HG03571 (cell line): ENCODE measurements at regions not wholly inside any gene's neighbourhood (a gene's known extent, or its start where the extent isn't known, plus 50 kb on each side); places are given as distances from the start of the nearest gene placed in this dataset.
"Not testable (repeated sequence)": the region's sequence is repeated elsewhere in the genome, so short reads cannot be mapped to it uniquely, and the experiment has no call there.

Source experiments
- ATAC-seq: cut with Tn5 transposase; IDR thresholded peaks from one replicate; pipeline ENCODE4 v1.9.1; 2021; ENCODE audit not compliant: unreplicated experiment

- ATAC-seq = no peak
These were observed 1212.5 kb downstream of the GALC start for GRCh38 chr14:86780461-86780860.

DNA sequence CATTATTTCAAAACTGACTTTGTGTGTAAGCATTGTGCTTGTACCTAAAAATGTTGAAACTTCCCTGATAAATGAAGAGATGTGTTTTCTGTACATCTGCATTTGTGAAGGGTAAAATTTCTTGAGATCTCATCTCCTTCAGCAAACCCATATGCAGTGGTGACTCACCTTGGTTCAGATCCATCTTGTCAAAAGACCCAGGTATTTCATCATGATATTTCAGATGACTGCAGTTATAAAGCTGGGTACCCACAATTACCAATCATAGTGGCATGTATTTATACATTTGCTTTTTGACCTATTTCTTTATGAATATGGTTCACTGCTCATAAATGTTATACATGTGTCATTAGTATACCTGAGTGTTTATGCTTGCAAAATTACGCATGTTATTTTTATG, 1213.6 kb downstream of the GALC start:
- no peak for ATAC-seq

GRCh38 chr14:86777963-86778602, 1214.9 kb downstream of the GALC start:
- no peak for ATAC-seq

DNA sequence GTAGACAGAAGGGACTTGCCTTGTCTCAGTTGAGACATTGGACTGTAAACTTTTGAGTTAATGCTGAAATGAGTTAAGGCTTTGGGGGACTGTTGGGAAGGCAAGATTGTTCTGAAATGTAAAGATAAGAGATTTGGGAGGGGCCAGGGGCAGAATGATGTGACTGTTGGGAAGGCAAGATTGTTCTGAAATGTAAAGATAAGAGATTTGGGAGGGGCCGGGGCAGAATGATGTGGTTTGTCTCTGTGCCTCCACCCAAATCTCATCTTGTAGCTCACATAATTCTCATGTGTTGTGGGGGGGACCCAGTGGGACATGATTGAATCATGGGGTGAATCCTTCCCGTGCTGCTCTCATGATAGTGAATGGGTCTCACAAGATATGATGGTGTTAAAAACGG, 1217.1 kb downstream of the GALC start:
- not testable (repeated sequence) for ATAC-seq

- no peak for ATAC-seq
These were observed 1218.1 kb downstream of the GALC start for GRCh38 chr14:86774916-86775315.

- ATAC-seq = no peak
These were observed 1220.9 kb downstream of the GALC start for GRCh38 chr14:86772075-86772474.

DNA sequence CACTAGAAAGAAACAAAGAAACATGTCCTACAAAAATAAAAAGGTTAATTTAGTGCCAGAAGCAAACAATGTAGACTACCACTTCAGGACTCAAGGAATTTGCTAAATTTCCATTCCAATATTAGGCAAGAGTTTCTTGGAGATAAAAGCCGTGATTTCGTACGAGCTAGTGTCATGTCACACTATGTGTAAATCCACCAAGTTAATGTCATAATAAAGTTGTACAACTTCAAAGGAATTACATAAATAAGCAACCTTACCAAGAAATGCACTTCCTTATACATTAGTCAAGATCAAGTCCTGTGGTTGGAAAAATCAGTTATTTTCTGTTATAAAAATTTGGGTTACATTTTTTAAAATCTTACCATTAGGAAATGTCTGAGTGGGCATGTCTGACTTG, 1222.8 kb downstream of the GALC start:
- no peak for ATAC-seq

- ATAC-seq = no peak
These were observed 1226.5 kb downstream of the GALC start for GRCh38 chr14:86766469-86766868.

DNA sequence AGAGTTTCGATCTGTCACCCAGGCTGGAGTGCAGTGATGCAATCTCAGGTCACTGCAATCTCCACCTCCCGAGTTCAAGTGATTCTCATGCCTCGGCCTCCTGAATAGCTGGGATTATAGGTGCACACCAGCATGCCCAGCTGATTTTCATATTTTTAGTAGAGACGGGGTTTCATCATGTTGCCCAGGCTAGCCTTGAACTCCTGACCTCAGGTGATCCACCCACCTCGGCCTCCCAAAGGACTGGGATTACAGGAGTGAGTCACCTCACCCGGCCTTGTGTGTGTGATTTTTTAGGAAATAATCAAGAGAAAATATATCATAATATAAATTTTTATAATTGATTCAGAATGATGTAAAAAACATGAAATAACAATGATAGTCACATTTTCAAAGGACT, 1231.4 kb downstream of the GALC start:
- ATAC-seq = no peak

GRCh38 chr14:86756521-86757190, 1226.7 kb downstream of the FLRT2 start:
- no peak for ATAC-seq

DNA sequence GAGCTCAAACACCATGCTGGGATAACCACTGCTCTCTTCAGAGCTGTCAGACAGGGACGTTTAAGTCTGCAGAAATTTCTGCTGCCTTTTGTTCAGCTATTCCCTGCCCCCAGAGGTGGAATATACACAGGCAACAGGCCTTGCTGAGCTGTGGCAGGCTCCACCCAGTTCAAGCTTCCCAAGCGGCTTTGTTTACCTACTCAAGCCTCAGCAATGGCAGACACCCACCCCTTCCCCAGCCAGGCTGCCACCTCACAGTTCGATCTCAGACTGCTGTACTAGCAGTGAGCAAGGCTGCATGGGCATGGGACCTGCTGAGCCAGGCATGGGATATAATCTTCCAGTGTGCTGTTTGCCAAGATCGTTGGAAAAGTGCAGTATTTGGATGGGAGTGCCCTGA, 1220.5 kb downstream of the FLRT2 start:
- not testable (repeated sequence) for ATAC-seq

DNA sequence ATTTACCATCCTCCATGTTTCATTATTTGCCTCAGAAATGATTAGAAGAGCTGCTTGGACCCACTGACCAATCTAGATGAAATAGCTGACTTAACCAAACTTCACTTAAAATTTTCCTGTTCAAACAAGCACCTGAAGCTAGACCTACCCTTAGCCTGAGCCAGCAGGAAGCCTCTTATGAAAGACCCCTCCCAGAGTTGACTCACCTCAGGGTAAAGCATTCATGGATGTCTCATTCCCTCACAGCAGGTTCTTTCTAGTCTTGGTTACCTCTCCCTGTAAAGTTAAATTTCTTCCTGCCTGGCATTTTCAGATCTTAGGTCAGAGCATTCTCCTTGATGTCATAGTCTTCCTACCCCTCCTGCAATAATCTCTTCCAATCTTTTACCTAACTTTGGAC, 1209.8 kb downstream of the FLRT2 start:
- ATAC-seq = no peak

GRCh38 chr14:86731427-86731826, 1201.5 kb downstream of the FLRT2 start:
- not testable (repeated sequence) for ATAC-seq

DNA sequence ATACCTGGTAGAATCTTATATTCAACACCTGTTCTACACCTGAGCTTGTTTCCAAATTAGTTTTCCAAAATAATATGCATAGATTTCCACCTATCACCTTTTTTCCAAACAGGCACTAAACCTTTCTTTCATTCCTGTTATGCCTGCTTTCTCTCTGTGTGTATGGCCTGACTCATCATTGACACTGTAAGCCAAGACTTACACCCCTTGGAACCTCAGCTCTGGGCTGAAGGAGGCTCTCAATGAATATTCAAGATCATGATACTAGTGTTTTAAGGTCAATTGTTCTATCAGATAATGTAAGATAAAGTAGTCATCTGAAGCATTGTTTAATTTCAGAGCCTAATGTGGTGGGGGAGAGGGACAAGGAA, 1193.3 kb downstream of the FLRT2 start:
- no peak for ATAC-seq

DNA sequence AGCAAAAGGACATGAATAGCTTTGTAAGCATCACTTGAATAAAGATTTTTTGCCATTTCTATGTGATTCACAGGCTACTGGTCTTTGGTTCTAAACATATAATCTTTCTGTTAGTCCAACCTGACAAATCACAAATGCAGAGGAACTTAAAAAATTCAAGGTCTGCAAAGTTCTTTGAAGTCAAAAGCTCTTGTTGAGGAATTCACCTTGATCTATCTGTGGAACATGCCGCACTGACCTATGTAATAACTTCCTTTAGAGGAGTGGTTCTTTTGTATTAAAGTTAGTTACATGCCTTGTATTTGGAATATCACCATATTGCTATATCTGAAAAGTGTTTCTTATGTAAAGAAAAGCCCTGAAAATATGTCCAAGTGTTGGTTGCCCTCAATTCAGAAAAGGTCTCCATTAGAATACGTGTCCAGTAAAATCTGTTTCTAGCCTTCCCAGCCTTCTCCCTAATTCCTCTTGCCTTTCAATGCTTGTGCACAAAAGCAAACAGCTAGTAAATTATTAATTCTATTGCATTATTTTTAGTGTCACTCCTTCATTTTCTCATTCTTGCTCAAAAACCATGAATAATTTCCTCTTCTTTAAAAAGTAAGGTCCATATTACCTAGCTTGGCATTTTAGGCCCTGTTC, 1192.8 kb downstream of the FLRT2 start:
- ATAC-seq = no peak

GRCh38 chr14:86714575-86714974, 1184.6 kb downstream of the FLRT2 start:
- ATAC-seq = no peak

- ATAC-seq = no peak
These were observed 1184.2 kb downstream of the FLRT2 start for GRCh38 chr14:86714153-86714552.

- no peak for ATAC-seq
These were observed 1182.8 kb downstream of the FLRT2 start for GRCh38 chr14:86712727-86713126.

- no peak for ATAC-seq
These were observed 1182.2 kb downstream of the FLRT2 start for GRCh38 chr14:86712176-86712575.

DNA sequence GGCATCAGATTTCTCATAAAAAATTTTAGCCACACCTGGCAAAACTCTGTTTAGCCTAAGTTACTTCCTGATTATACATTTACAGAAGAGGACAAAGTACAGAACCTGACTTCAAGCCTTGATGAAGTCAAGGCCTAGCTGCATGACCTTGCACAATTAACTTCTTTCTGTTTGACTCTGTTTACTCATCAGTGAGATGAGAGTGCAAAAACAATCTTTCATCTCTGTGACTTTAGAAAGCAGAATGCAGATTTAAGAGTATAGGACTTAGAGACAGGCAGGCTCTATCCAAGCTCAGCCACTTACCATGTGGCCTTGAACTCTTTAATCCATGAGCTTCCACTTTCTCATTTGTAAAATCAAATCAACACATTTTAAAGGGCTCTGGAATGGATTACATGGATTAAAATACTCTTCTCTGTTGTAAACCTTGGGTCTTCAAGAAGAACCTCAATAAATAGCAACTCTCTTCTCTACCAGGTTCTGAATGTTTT, 1178.9 kb downstream of the FLRT2 start:
- no peak for ATAC-seq

DNA sequence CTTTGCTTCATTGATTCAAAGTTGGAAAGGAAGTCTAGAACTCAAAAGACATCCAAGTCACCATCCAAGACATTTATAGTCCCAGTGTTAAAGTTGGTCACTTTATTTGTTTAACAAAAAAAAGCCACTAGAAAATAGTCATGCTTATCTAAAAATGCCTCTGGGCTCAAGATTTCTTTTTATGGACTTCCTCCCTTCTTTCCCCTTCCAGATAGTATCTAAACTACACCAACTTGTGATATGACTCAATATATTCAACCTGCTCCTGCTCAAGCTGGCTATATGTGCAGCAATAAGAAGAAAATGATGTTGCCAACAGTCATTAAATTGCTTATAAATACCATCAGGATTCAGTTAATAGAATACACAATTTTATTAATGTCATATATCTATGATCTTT, 1177.1 kb downstream of the FLRT2 start:
- no peak for ATAC-seq

- no peak for ATAC-seq
These were observed 1153.6 kb downstream of the FLRT2 start for GRCh38 chr14:86683561-86683960.
